Stimulated activated CD8-positive, alpha-beta memory T cell treated with anti-CD3 and anti-CD28 coated beads, Interleukin-7, amount 100 ng/mL, for 48 hours (primary cell): ENCODE measurements at regions not wholly inside any gene's neighbourhood (a gene's known extent, or its start where the extent isn't known, plus 50 kb on each side); places are given as distances from the start of the nearest gene placed in this dataset.
"Not testable (repeated sequence)": the region's sequence is repeated elsewhere in the genome, so short reads cannot be mapped to it uniquely, and the experiment has no call there.

Experiments used
- DNase-seq, 2 donors: peaks; one replicate each; pipeline ENCODE4 v3.0.0-alpha.2; 2020; ENCODE audit warnings: low read depth in 1 of 2; ENCODE audit errors: extremely low read depth in 1 of 2

- DNase-seq, result no peak
Measured at GRCh38 chr12:31906557-31907301, 52.5 kb upstream of the RESF1 start.

- DNase-seq, result no peak
Measured at GRCh38 chr12:31903025-31903424, 56.2 kb upstream of the RESF1 start.

DNA sequence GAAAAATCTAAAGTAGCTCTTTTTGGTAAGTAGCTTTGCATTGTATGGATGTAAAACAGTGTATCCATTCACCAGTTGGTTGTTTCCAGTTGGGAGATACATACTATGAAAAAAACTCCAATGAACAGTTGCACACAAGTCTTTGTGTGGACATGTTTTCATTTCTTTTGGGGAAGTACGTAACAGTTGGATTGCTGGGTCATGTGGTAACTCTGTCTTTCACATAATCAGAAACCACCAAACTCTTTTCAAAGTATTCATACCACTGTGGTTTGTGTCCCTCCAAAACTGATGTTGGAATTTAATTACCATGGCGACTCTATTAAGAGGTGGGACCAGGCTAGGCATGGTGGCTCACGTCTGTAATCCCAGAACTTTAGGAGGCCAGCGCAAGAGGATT, 58.9 kb upstream of the RESF1 start:
- no peak for DNase-seq

- no peak for DNase-seq
Measured at GRCh38 chr12:31899109-31899508, 60.1 kb upstream of the RESF1 start.

GRCh38 chr12:31897781-31898503, 61.3 kb upstream of the RESF1 start:
- DNase-seq, result no peak

GRCh38 chr12:31897092-31897491, 62.1 kb upstream of the RESF1 start:
- not testable (repeated sequence) for DNase-seq

- DNase-seq, result peak; percentile 49 to 88
Measured at GRCh38 chr12:31896514-31897039, 62.6 kb upstream of the RESF1 start.

- no peak for DNase-seq
Measured at GRCh38 chr12:31895449-31896150, 63.6 kb upstream of the RESF1 start.

DNA sequence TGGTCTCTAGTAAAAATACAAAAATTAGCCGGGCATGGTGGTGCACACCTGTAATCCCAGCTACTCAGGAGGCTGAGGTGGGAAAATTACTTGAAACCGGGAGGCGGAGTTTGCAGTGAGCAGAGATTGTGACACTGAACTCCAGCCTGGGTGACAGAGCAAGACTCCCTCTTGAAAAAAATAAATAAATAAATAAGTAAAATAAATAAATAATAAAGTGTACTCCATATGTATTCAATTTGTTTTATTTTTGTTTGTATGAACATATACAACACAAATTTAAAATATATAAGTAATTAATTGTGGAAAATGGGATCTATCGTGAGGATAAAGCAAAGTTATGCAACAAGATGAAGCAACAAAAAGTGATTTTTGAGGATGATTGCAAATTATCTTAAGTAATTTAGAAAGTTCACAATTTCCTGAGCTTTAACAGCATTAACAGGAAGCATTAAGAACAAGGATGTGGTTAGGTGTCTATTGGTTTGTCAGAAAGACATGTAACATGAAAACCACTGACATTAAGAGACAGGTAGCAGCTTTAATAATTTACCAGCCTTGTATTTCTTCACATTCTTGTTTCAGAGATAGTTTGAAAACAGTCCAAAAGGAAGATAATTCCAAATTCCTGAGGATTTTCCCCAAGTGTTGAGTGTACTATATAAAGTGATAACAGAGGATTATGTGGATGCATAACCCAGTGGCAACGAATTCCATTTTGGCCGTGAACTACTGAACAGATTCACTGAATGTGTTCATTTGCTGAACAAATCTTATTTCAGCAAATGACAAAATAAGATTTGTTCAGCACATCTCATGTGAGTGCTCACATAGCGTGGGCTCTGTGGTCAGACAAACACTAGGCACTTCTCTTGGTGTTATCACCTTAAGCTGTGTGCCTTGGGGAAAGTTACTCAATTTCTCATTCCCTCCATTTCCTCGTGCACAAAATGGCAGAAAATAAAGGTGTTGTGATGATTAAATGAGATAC, 68.6 kb upstream of the RESF1 start:
- no peak for DNase-seq

DNA sequence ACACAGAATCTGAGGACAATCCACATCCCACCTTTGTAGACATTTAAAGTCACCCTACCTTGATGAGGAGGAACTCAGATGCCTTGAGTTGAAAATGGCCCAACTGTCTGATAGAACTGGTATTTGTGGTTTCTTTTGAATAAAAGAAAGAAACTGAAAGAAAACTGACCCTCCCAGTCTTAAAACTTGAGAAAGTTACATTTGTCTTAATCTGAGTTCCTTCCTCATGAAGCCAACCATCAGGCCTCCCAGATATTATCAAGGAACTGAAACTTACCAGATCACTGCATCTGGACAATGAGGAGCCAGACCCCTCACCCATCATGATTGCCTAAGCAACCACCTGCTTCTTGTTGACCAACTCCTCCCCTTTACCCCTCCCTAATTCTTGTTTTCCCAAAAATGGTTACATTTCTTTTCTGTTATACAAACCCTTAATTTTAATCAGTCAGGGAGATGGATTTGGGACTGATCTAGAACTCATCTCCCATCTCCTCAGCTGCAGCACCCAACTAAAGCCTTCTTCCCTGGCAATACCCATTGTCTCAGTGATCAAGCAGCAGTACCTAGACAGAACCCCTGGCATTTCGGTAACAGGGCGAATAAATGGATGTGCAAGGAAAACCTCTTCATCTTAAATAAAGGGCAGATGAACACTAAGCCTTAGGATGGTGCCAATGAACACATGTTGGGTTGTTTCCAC, 72.0 kb upstream of the RESF1 start:
- DNase-seq, result no peak

DNA sequence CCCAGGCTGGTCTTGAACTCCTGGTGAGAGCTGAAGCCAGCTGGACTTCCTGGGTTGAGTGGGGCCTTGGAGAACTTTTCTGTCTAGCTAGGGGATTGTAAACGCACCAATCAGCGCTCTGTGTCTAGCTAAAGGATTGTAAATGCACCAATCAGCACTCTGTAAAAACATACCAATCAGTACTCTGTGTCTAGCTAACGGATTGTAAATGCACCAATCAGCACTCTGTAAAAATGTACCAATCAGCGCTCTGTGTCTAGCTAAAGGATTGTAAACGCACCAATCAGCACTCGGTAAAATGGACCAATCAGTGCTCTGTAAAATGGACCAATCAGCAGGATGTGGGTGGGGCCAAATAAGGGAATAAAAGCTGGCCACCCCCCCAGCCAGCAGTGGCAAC, 76.5 kb upstream of the RESF1 start:
- DNase-seq, result not testable (repeated sequence)

- DNase-seq, result no peak
Measured at GRCh38 chr12:31880340-31880739, 78.9 kb upstream of the RESF1 start.

GRCh38 chr12:31877884-31878283, 81.3 kb upstream of the RESF1 start:
- no peak for DNase-seq

DNA sequence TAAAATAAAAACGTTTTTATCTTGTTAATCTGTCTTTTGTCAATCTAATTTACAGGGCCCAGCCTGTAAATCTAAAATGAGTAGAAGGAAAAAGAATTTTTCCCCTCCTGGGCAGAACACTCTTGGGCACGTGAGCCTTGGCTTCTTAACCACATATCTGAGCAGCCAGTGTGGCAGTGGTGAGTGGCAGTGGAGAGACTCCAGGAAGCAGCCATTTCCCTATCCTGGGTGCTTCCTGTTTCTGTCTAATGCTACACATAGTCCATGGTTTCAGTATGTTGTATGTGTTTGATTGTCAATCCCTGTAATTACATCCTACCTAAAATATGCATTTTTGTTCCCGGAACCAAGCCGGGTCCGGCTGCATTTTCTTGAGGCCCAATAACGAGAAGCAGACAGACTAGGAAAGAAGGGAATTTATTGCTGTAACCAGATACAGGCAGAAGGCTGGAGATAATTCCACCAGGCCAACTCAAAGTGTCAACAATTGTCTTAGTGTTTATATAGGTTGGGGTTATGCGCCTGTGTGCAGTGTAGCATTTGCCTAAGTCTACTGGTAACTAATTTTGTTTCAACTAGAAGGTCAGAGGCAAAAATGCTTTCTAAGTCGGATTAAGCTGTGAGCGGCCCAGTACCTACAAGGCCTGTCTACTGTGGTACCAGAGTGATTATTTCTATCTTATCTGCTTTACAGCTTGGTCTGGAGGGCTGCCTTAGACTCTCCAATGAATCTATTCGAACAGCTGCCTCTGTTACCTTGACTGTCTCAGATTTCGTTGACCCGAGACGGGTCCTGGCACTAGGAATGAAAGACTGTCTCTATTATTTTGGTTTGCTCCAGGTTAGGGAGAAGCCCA, 82.4 kb upstream of the RESF1 start:
- no peak for DNase-seq

DNA sequence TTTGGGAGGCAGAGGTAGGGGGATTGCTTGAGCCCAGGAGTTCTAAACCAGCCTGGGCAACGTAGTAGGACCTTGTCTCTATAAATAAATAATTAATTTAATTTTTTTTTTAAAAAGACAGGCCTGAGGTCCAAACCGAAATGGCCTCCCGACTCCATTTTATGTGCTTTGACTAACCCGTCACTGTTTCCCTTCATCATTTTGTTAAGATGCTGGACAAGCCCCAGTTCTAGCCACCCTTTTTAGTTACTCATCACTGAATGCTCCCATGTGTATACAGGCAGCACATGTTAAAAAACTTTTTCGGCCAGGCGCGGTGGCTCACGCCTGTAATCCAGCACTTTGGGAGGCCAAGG, 83.6 kb upstream of the RESF1 start:
- DNase-seq, result no peak

DNA sequence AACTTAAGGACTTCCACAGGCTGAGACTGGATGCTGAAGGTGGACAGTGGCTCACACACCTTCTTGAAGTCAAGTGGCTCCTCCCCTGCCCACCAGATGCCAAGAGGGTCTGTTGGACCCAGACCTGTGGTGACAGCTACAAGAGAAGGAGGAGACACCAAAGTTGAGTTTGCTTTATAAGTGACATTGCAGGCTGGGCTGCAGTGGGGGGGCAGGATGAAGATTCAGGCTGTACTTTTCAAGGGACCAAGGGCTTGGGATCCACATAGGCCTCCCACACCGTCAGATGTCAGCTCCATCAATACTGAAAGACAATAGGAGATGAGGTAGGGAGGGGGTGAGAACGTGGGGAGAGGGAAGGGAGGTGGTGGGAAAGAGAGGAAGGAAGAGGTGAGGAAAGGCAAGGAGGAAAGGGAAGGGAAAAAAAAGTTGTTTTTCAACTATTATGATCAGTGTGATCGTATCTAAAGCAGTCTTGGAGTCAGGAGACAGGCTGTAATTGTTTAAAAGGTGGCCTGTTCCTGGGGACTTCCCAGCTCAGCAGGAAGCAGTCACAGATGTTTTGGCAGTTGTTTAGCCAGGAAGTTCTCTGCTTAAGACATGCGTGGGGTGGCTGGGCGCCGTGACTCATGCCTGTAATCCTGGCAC, 84.1 kb upstream of the RESF1 start:
- peak in 1 of 2 donors; percentile 53 for DNase-seq

DNA sequence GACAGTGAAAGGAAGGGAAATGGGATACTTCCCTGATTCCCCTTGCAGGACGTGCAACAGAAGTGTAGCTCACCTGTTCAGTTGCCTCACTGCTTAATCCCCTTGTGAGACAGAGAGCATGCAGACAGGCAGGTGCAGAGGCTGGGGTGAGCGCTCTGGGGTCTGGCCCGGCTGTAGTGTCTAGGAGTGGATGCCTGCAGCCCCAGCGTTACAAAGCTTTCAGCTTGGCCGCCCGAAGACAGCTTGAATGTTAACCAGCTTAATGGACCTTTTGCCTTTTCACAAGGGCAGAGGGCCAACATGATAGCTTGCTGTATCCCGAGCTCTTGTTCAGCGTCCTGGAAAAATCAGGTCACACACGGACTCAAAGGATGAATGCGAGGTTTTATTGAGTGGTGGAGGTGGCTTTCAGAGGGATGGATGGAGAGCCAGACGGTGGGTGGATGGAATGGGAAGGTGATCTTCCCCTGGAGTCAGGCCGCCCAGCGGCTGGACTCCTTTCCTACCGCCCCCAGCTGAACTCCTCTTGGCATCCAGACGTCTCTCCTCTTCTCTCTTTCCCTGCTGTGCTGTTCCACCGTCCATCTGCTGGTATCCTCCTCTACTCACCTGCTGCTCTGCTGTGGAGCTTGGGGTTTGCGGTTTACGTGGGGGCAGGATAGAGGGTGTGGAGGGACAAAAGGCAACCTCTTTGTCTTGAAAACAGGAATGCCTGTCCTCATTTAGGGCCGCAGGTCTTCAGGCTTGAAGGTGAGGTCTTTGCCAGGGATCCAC, 86.2 kb upstream of the RESF1 start:
- DNase-seq, result no peak

DNA sequence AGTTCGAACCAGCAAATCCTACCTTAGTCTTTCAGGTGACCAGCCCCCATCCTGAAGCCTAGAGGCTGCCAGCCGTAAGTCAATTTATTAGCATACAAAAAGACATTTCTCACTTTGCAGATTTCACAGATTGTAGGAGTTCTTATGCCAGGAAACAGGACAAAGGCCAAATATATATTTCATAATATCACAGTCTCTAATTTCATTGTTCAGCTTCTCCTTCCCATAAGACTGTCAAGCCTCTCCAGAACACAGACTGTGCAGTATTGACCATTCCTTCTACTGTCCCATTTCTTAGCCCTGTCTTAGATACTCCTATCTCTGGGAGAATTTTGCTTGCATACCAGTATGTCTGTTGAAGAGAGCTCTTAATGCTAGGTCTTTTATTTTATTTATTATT, 89.2 kb upstream of the RESF1 start:
- DNase-seq, result no peak
